ENCODE measurements at regions not wholly inside any gene's neighbourhood (a gene's known extent, or its start where the extent isn't known, plus 50 kb on each side); places are given as distances from the start of the nearest gene placed in this dataset.
"Not testable (repeated sequence)": the region's sequence is repeated elsewhere in the genome, so short reads cannot be mapped to it uniquely, and the experiment has no call there.

DNA sequence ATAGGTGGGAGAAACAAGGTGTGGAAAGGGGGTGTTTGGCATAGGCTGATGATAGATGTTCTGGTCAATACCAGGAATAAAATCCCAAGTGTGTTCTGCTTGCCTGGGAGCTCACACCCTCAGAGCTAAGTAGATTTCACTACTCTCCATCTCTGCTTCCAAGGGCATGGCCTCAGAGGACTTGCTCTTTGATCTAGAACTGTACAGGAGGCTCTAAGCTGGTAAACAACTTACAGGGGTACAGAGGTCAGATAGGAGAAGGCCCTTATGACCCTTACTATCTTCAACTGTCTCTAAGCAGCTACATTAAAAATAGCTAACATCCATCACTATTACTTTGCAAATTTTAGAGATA is 221.5 kb upstream of the KLF14 start:
- TF ChIP-seq CTCF (conservative IDR thresholded peaks at IDR 0.05; ENCODE audit: low read depth, low read length), result no peak
- no peak for DNase-seq (ENCODE audit: low read depth)
- H3K4me3 ChIP-seq (ENCODE audit: low read length), result no peak overlapping the region

GRCh38 chr7:130956417-130957136 is 222.6 kb upstream of the KLF14 start:
- TF ChIP-seq CTCF (conservative IDR thresholded peaks at IDR 0.05; ENCODE audit: low read depth, low read length), result no peak
- H3K4me3 ChIP-seq (ENCODE audit: low read length), result no peak overlapping the region
- no peak for DNase-seq (ENCODE audit: low read depth)

DNA sequence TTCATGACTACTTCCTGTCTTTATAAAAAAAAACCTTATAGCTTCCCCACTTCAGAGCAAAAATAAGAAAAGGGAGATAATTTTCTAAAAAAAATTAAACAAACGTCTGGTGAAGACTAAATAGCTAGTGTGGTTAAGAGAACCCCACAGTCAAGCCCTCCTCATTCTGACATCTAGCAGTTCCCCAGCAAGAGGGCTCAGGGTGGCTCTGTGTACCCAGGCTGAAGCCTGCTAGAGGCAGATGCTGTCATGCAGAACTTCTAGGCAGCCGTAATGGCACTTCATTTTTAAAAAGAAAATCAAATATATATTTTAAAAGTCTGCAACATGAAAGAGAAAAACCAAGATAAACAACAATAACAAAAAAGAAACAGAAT is 223.1 kb upstream of the KLF14 start:
- H3K4me3 ChIP-seq (ENCODE audit: low read length), result no peak overlapping the region
- DNase-seq (ENCODE audit: low read depth), result no peak
- TF ChIP-seq CTCF (conservative IDR thresholded peaks at IDR 0.05; ENCODE audit: low read depth, low read length), result no peak

DNA sequence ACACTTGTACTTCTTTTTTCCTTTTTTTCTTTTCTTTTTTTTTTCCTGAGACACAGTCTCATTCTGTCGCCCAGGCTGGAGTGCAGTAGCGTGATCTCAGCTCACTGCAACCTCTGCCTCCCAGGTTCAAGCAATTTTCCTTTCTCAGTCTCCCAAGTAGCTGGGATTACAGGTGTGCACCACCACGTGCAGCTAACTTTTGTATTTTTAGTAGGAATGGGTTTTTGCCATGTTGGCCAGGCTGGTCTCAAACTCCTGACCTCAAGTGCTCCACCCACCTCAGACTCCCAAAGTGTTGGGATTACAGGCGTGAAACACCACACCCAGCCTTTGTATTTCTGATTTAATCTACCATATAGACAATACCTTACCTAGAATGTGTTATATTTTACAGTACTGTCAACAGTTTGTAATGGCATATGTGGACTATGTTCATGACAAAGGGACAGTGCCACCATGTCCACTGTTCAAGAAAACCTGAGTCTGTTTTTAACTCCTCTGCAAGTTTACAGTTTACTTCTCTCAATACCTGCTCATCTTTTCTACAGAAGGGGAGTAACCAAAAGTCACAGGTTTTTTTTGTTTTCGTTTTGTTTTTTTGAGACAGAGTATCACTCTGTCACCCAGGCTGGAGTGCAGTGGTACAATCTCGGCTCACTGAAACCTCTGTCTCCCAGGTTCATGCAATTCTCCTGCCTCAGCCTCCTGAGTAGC is 223.9 kb upstream of the KLF14 start:
- DNase-seq (ENCODE audit: low read depth); H3K4me3 ChIP-seq (ENCODE audit: low read length): not testable (repeated sequence)

- no peak for DNase-seq (ENCODE audit: low read depth)
- no peak overlapping the region for H3K4me3 ChIP-seq (ENCODE audit: low read length)
- TF ChIP-seq CTCF (conservative IDR thresholded peaks at IDR 0.05; ENCODE audit: low read depth, low read length), result no peak
Measured at GRCh38 chr7:130958846-130959245, 224.8 kb upstream of the KLF14 start.

GRCh38 chr7:130959743-130960207 is 225.8 kb upstream of the KLF14 start:
- DNase-seq (ENCODE audit: low read depth), result no peak
- no peak overlapping the region for H3K4me3 ChIP-seq (ENCODE audit: low read length)

More at GRCh38 chr7:130959743-130960207, 225.8 kb upstream of the KLF14 start:
- peak; percentile 59 for TF ChIP-seq CTCF (conservative IDR thresholded peaks at IDR 0.05; ENCODE audit: low read depth, low read length)
